MM.1S (cell line): ENCODE measurements at regions not wholly inside any gene's neighbourhood (a gene's known extent, or its start where the extent isn't known, plus 50 kb on each side); places are given as distances from the start of the nearest gene placed in this dataset.

ENCODE experiments used
- EZH2 ChIP-seq: fragments of 300-600 bp; sonication (generic); optimal IDR thresholded peaks from 2 replicates; pipeline ENCODE3; 2017; ENCODE audit warnings: low read depth, mild to moderate bottlenecking, antibody characterized with exemption, low read length, mixed read lengths
- EZH2phosphoT487 ChIP-seq: fragments of 300-600 bp; sonication (generic); IDR thresholded peaks from 2 replicates; pipeline ENCODE4 v1.6.1; 2018; ENCODE audit warnings: antibody characterized with exemption, low read length
- TF ChIP-seq, protein P1 (sequence below): fragments of 300-600 bp; sonication (generic); IDR thresholded peaks from 2 replicates; pipeline ENCODE4 v1.5.1; 2016; ENCODE audit warnings: antibody characterized with exemption, low read length, mixed read lengths

DNA sequence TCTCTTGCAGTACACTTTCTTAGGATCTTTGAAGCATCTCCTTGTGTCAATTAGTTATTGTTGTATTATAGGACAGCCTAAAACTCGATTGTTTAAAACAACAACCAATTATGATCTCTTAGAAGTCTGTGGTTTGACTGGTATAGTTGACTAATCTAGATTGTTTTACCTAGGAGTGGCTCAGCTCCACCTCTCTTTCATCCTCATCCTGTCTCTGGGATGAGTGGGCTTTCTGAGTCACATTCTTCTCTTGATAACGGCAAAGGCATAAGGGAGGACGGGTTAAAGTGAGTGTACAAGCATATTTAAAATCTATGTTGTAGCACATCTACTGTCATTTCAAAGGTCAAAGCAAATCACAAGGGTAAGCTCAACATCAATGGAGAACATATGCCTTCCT lies 102.3 kb upstream of the GULP1 start:
- TF ChIP-seq, protein P1, sequence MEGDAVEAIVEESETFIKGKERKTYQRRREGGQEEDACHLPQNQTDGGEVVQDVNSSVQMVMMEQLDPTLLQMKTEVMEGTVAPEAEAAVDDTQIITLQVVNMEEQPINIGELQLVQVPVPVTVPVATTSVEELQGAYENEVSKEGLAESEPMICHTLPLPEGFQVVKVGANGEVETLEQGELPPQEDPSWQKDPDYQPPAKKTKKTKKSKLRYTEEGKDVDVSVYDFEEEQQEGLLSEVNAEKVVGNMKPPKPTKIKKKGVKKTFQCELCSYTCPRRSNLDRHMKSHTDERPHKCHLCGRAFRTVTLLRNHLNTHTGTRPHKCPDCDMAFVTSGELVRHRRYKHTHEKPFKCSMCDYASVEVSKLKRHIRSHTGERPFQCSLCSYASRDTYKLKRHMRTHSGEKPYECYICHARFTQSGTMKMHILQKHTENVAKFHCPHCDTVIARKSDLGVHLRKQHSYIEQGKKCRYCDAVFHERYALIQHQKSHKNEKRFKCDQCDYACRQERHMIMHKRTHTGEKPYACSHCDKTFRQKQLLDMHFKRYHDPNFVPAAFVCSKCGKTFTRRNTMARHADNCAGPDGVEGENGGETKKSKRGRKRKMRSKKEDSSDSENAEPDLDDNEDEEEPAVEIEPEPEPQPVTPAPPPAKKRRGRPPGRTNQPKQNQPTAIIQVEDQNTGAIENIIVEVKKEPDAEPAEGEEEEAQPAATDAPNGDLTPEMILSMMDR, result no peak
- TF ChIP-seq EZH2phosphoT487, result no peak
- no peak for TF ChIP-seq EZH2
